ENCODE measurements at regions not wholly inside any gene's neighbourhood (a gene's known extent, or its start where the extent isn't known, plus 50 kb on each side); places are given as distances from the start of the nearest gene placed in this dataset.
"Not testable (repeated sequence)": the region's sequence is repeated elsewhere in the genome, so short reads cannot be mapped to it uniquely, and the experiment has no call there.

GRCh38 chr3:61369678-61370077, 118.4 kb upstream of the FHIT start:
- TF ChIP-seq POLR2A (IDR thresholded peaks at IDR 0.05; ENCODE audit: low read depth, low read length) (no peak), SPI1 (IDR thresholded peaks at IDR 0.05; ENCODE audit: low read depth, low read length) (no peak), PAX5 (IDR thresholded peaks at IDR 0.05; ENCODE audit: insufficient read depth, low read length, severe bottlenecking) (no peak), TAF1 (IDR thresholded peaks at IDR 0.05; ENCODE audit: low read depth, low read length) (no peak), POU2F2 (IDR thresholded peaks at IDR 0.05; ENCODE audit: low read depth, low read length) (no peak)
- no peak for DNase-seq (ENCODE audit: insufficient read length, low spot score)
- no peak for FAIRE-seq

DNA sequence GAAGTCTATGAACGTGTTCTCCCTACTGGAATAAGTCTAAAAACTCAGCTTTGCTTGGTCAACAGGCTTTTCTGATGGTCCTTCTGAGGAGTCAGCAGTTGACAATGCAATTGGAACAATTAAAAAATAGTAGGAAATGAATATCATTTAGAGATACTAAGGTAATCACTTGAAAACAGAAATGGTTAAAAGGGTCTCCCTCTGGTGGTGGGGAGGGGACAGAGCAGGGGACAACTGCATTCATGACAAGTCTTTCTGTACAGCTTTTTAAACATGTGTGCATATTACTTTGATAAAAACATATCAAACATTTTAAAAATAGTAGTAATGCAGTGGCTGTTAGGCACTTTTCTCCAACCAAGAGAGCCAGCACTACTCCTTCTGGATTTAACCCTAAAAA, 119.9 kb upstream of the FHIT start:
- TF ChIP-seq TAF1 (IDR thresholded peaks at IDR 0.05; ENCODE audit: low read depth, low read length) (no peak), POLR2AphosphoS5 (IDR thresholded peaks at IDR 0.05; ENCODE audit: low read depth, low read length) (no peak), POLR2A (IDR thresholded peaks at IDR 0.05; ENCODE audit: low read depth, low read length) (no peak), PAX5 (IDR thresholded peaks at IDR 0.05; ENCODE audit: insufficient read depth, low read length, severe bottlenecking) (no peak), POU2F2 (IDR thresholded peaks at IDR 0.05; ENCODE audit: low read depth, low read length) (no peak), SPI1 (IDR thresholded peaks at IDR 0.05; ENCODE audit: low read depth, low read length) (no peak)
- FAIRE-seq, result no peak
- no peak for DNase-seq (ENCODE audit: insufficient read length, low spot score)

DNA sequence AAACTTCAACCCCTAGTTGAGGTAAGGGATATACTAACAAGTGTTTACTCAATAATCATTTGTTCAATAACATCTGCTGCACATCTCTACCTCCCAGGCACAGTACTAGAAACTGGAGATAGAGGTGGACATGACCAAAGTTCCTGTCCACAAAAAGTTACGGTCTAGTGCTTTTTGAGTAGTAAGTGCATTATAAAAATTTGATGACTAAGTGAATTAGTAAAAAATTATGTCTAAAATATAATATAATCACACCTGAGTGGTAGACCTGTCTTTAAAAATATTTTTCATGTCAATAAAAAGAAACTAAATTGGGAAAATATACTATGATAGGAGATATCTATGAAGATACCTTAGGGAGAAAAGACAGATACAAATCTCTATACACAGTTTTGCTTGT, 121.5 kb upstream of the FHIT start:
- DNase-seq (ENCODE audit: insufficient read length, low spot score) (no peak), FAIRE-seq (no peak)
- TF ChIP-seq TAF1 (IDR thresholded peaks at IDR 0.05; ENCODE audit: low read depth, low read length), result no peak
- no peak for TF ChIP-seq SPI1 (IDR thresholded peaks at IDR 0.05; ENCODE audit: low read depth, low read length)
- TF ChIP-seq POLR2A (IDR thresholded peaks at IDR 0.05; ENCODE audit: low read depth, low read length), result no peak
- TF ChIP-seq POU2F2 (IDR thresholded peaks at IDR 0.05; ENCODE audit: low read depth, low read length), result no peak
- no peak for TF ChIP-seq PAX5 (IDR thresholded peaks at IDR 0.05; ENCODE audit: insufficient read depth, low read length, severe bottlenecking)
- no peak for TF ChIP-seq POLR2AphosphoS5 (IDR thresholded peaks at IDR 0.05; ENCODE audit: low read depth, low read length)

DNA sequence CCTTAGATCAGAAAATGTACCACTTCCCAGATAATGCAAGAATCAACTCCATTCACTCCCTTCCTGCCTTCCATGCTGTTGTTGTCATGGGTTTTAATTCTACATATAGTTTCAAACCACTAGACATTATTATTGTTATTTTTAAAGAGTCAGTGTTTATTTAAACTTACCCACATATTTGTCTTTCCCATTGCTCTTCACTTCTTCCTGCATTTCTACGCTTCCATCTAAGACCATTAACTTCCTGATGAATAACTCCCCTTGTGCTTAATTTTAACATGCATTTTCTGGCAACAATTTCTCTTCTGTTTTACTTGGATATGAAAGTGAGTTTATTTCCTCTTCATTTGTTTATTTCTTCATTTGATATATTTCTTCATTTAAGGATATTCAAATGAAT, 127.1 kb upstream of the FHIT start:
- TF ChIP-seq POU2F2 (IDR thresholded peaks at IDR 0.05; ENCODE audit: low read depth, low read length) (no peak), POLR2A (IDR thresholded peaks at IDR 0.05; ENCODE audit: low read depth, low read length) (no peak), SPI1 (IDR thresholded peaks at IDR 0.05; ENCODE audit: low read depth, low read length) (no peak), POLR2AphosphoS5 (IDR thresholded peaks at IDR 0.05; ENCODE audit: low read depth, low read length) (no peak), PAX5 (IDR thresholded peaks at IDR 0.05; ENCODE audit: insufficient read depth, low read length, severe bottlenecking) (no peak), TAF1 (IDR thresholded peaks at IDR 0.05; ENCODE audit: low read depth, low read length) (no peak)
- FAIRE-seq, result no peak
- DNase-seq (ENCODE audit: insufficient read length, low spot score), result no peak

GRCh38 chr3:61381745-61382392, 130.6 kb upstream of the FHIT start:
- DNase-seq (ENCODE audit: insufficient read length, low spot score) (peak; percentile 22), FAIRE-seq (peak; percentile 97)
- TF ChIP-seq PAX5 (IDR thresholded peaks at IDR 0.05; ENCODE audit: insufficient read depth, low read length, severe bottlenecking), result no peak
- TF ChIP-seq TAF1 (IDR thresholded peaks at IDR 0.05; ENCODE audit: low read depth, low read length), result no peak
- TF ChIP-seq POLR2AphosphoS5 (IDR thresholded peaks at IDR 0.05; ENCODE audit: low read depth, low read length), result no peak
- no peak for TF ChIP-seq POLR2A (IDR thresholded peaks at IDR 0.05; ENCODE audit: low read depth, low read length)
- TF ChIP-seq SPI1 (IDR thresholded peaks at IDR 0.05; ENCODE audit: low read depth, low read length), result no peak
- TF ChIP-seq POU2F2 (IDR thresholded peaks at IDR 0.05; ENCODE audit: low read depth, low read length), result no peak

DNA sequence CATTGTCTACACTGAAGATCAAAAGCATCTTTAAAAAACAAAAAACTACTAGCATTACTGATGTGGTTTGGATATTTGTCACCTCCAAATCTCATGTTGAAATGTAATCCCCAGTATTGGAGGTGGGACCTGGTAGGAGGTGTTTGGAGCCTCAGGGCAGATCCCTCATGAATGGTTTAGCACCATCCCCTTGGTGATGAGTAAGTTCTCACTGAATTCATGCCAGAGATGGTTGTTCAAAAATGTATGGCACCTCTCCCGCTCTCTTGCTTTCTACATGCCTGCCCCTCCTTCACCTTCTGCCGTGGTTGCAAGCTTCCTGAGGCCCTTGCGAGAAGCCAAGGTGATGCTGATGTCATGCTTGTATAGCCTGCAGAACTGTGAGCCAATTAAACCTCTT, 136.6 kb upstream of the FHIT start:
- DNase-seq (ENCODE audit: insufficient read length, low spot score), result no peak
- no peak for TF ChIP-seq POLR2A (IDR thresholded peaks at IDR 0.05; ENCODE audit: low read depth, low read length)
- TF ChIP-seq POLR2AphosphoS5 (IDR thresholded peaks at IDR 0.05; ENCODE audit: low read depth, low read length), result no peak
- TF ChIP-seq SPI1 (IDR thresholded peaks at IDR 0.05; ENCODE audit: low read depth, low read length), result no peak
- TF ChIP-seq TAF1 (IDR thresholded peaks at IDR 0.05; ENCODE audit: low read depth, low read length), result no peak
- no peak for TF ChIP-seq PAX5 (IDR thresholded peaks at IDR 0.05; ENCODE audit: insufficient read depth, low read length, severe bottlenecking)
- TF ChIP-seq POU2F2 (IDR thresholded peaks at IDR 0.05; ENCODE audit: low read depth, low read length), result no peak
- FAIRE-seq, result no peak

GRCh38 chr3:61393480-61393947, 142.3 kb upstream of the FHIT start:
- DNase-seq (ENCODE audit: insufficient read length, low spot score); FAIRE-seq: not testable (repeated sequence)

- TF ChIP-seq POLR2AphosphoS5 (IDR thresholded peaks at IDR 0.05; ENCODE audit: low read depth, low read length) (no peak), POLR2A (IDR thresholded peaks at IDR 0.05; ENCODE audit: low read depth, low read length) (no peak), SPI1 (IDR thresholded peaks at IDR 0.05; ENCODE audit: low read depth, low read length) (no peak)
- DNase-seq (ENCODE audit: insufficient read length, low spot score) (no peak), FAIRE-seq (no peak)
Measured at GRCh38 chr3:61401359-61401758, 150.1 kb upstream of the FHIT start.

GRCh38 chr3:61407397-61407796, 154.0 kb upstream of the PTPRG start:
- FAIRE-seq, result no peak
- no peak for DNase-seq (ENCODE audit: insufficient read length, low spot score)
- no peak for TF ChIP-seq TAF1 (IDR thresholded peaks at IDR 0.05; ENCODE audit: low read depth, low read length)
- no peak for TF ChIP-seq POU2F2 (IDR thresholded peaks at IDR 0.05; ENCODE audit: low read depth, low read length)
- no peak for TF ChIP-seq POLR2AphosphoS5 (IDR thresholded peaks at IDR 0.05; ENCODE audit: low read depth, low read length)
- TF ChIP-seq POLR2A (IDR thresholded peaks at IDR 0.05; ENCODE audit: low read depth, low read length), result no peak

DNA sequence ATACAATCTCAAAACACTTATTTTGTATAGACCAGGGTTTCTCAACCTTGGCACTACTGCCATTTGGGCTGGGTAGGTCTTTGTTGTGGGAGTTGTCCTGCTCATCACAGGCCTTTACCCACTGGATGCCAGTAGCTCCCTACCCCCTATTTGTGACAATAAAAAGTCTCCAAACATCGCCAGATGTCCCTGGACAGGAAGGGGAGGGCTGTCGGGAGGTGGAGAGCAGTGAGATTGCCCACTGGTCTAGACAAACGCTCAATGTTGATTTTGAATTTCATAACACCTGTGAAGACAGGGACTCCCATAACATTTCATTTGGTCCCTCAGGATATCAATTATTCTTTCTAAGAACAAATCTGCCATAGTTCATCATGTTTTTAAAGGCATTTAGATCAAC, 151.7 kb upstream of the PTPRG start:
- DNase-seq (ENCODE audit: insufficient read length, low spot score) (no peak), FAIRE-seq (no peak)
- TF ChIP-seq PAX5 (IDR thresholded peaks at IDR 0.05; ENCODE audit: insufficient read depth, low read length, severe bottlenecking), result no peak
- TF ChIP-seq POU2F2 (IDR thresholded peaks at IDR 0.05; ENCODE audit: low read depth, low read length), result no peak
- no peak for TF ChIP-seq SPI1 (IDR thresholded peaks at IDR 0.05; ENCODE audit: low read depth, low read length)
- no peak for TF ChIP-seq POLR2AphosphoS5 (IDR thresholded peaks at IDR 0.05; ENCODE audit: low read depth, low read length)
- TF ChIP-seq TAF1 (IDR thresholded peaks at IDR 0.05; ENCODE audit: low read depth, low read length), result no peak
- no peak for TF ChIP-seq POLR2A (IDR thresholded peaks at IDR 0.05; ENCODE audit: low read depth, low read length)

DNA sequence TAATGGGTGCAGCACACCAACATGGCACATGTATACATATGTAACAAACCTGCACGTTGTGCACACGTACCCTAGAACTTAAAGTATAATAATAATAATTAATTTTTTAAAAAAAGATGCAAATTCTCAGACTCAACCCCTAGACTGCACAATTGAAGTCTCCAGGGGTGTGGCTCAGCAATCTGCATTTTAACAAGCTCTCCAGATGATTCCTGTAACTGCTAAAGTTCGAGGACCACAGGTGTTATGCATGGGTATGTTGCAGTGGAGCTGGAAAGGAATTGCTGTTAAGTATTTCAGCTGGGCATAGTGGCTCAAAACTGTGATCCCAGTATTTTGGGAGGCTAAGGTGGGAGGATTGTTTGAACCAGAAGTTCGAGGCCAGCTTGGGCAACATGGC, 151.0 kb upstream of the PTPRG start:
- FAIRE-seq; DNase-seq (ENCODE audit: insufficient read length, low spot score): not testable (repeated sequence)

Data from GM12891 (cell line).